ENCODE measurements at regions not wholly inside any gene's neighbourhood (a gene's known extent, or its start where the extent isn't known, plus 50 kb on each side); places are given as distances from the start of the nearest gene placed in this dataset.

DNA sequence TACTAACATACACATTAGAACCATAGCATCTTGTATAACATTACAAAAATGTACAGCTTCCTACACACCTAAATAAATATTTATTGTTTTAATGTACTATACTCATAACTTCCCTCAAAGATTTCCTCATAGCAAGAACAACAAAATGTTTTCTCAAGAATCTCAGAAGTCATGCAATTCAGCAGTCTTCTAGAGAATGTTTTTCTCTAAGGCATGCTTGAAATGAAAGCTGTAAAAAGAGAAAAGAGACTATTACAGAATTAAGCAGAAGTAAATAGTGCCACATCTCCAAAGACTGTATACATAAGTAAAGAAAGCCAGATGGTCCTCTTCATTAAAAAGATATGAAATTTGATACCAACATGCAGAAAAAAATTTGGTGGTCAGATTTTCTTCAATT is 672.2 kb downstream of the EPM2A start:
- TF ChIP-seq, protein P1, sequence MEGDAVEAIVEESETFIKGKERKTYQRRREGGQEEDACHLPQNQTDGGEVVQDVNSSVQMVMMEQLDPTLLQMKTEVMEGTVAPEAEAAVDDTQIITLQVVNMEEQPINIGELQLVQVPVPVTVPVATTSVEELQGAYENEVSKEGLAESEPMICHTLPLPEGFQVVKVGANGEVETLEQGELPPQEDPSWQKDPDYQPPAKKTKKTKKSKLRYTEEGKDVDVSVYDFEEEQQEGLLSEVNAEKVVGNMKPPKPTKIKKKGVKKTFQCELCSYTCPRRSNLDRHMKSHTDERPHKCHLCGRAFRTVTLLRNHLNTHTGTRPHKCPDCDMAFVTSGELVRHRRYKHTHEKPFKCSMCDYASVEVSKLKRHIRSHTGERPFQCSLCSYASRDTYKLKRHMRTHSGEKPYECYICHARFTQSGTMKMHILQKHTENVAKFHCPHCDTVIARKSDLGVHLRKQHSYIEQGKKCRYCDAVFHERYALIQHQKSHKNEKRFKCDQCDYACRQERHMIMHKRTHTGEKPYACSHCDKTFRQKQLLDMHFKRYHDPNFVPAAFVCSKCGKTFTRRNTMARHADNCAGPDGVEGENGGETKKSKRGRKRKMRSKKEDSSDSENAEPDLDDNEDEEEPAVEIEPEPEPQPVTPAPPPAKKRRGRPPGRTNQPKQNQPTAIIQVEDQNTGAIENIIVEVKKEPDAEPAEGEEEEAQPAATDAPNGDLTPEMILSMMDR (IDR thresholded peaks at IDR 0.05; ENCODE audit: borderline replicate concordance, insufficient read depth, low read depth, low read length): no peak
- no peak overlapping the region for H3K4me3 ChIP-seq (ENCODE audit: low read depth, low read length)

DNA sequence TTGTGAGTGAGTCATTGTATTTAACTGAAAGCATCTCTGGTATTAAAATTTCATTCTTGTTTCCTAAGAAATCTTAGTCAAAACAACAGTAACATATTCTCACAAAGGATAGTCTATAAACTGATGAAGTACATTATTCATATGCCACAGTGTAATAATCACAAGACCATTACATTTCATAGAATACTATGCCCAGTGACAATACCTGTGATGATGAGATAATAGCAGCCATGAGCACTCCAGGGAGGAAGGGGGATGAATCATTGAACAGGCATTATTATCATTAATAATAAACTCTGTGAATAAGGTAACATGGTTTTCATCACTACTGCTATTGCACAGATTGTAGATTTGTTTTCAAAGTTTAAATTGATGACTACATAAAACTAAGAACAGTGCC is 667.9 kb downstream of the EPM2A start:
- TF ChIP-seq, protein P1 (IDR thresholded peaks at IDR 0.05; ENCODE audit: borderline replicate concordance, insufficient read depth, low read depth, low read length): no peak
- no peak overlapping the region for H3K4me3 ChIP-seq (ENCODE audit: low read depth, low read length)

DNA sequence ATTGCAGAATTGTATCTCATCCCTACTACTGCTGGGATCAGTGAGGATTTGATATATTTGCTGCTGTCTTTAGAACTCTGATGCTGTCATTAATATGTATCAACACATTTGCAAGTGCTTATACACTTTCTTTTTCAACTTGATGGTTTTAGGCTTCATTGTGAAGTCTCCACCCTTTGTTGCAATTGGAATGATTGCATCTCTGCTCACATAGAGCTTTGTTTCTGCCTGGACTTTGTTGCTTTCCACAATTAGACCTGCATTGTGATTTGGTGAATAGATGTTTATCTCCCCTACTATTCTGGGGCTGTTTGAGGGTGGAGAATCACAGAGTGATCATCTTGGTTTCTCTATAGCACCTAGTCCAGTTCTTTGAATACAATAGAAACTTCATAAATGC is 666.7 kb downstream of the EPM2A start:
- TF ChIP-seq, protein P1 (IDR thresholded peaks at IDR 0.05; ENCODE audit: borderline replicate concordance, insufficient read depth, low read depth, low read length): no peak
- H3K4me3 ChIP-seq (ENCODE audit: low read depth, low read length): no peak overlapping the region

DNA sequence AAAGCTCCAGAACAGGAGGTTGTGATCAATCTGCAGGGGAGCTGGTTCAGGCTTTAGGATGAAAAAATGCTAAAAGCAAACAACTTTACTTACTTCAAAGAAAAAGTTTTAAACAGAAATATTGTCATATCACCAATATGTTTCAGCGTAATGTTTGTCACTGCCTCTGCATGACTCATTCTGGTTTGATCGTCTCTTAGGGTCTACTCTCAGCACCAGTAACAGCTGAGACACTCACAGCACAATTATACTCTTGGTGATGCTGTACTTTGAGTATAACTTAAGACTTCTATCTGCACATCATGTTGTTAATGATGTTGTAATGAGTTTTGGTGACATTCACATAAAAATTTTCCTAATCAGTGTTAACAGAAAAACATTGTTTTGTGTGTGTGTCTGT is 665.4 kb downstream of the EPM2A start:
- TF ChIP-seq, protein P1 (IDR thresholded peaks at IDR 0.05; ENCODE audit: borderline replicate concordance, insufficient read depth, low read depth, low read length): no peak
- no peak overlapping the region for H3K4me3 ChIP-seq (ENCODE audit: low read depth, low read length)

DNA sequence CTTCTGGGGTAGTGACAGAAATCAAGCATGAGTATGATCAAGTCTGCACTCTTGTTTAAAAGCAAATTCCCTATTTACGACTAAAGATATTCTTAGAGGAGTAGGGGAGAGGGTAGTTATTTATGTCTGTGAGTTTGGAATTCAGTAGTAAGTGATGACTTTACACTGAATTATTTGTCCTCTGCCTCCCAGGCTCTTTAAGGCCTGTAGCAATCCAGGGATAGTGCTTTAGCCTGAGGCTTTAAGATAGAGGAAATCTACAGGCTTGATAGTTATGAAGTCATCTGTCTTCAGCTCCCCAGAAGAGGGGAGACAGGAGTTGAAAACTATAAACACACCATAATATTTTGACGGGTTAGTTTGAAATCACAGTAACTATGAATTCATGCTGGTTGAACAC is 664.5 kb downstream of the EPM2A start:
- no peak overlapping the region for H3K4me3 ChIP-seq (ENCODE audit: low read depth, low read length)
- TF ChIP-seq, protein P1 (IDR thresholded peaks at IDR 0.05; ENCODE audit: borderline replicate concordance, insufficient read depth, low read depth, low read length): no peak

DNA sequence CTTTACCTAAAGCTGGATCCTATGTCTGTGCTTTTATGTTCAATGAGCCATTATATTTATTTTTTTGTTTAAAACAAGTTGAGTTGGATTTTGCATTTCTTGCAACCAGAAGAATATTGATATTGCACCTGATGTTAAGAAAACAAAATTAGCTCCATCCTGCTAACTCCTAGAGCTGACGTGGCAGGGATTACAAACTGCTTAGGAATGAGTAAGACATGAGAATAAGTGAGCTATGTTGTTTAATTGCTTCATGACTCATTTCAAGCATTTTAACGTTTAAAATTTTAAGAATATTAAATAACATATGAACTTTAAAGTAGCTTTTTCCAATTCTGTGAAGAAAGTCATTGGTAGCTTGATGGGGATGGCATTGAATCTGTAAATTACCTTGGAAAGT is 663.5 kb downstream of the EPM2A start:
- no peak overlapping the region for H3K4me3 ChIP-seq (ENCODE audit: low read depth, low read length)
- TF ChIP-seq, protein P1 (IDR thresholded peaks at IDR 0.05; ENCODE audit: borderline replicate concordance, insufficient read depth, low read depth, low read length): no peak

DNA sequence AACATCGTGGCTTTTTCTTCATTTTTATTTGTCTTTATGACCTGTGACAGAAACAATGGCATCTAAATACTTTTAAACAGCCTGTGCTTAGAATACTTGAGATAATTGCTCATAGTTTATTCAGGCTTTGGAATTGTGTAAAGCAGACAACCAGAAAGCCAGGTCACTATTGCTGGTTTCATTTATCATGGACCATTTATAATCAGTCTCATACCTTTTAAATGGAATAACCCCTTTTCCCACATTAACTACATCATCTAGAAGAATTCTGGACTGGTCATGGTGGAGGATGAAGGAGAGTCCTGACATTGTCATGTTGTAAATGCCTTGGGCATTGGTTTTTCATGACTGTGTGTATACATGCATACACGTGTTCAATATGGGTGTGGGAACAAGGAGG is 661.5 kb downstream of the EPM2A start:
- TF ChIP-seq, protein P1 (IDR thresholded peaks at IDR 0.05; ENCODE audit: borderline replicate concordance, insufficient read depth, low read depth, low read length): no peak
- no peak overlapping the region for H3K4me3 ChIP-seq (ENCODE audit: low read depth, low read length)
